ENCODE measurements at regions not wholly inside any gene's neighbourhood (a gene's known extent, or its start where the extent isn't known, plus 50 kb on each side); places are given as distances from the start of the nearest gene placed in this dataset.

GRCh38 chr3:7915356-7915755 is 586.3 kb upstream of the LMCD1 start:
- no peak for DNase-seq

GRCh38 chr3:7917443-7918151 is 584.0 kb upstream of the LMCD1 start:
- DNase-seq: no peak

- DNase-seq: peak in 1 of 2 experiments; percentile 37
These were observed 581.4 kb upstream of the LMCD1 start for GRCh38 chr3:7920211-7920610.

GRCh38 chr3:7924228-7924627 is 577.4 kb upstream of the LMCD1 start:
- no peak for DNase-seq

GRCh38 chr3:7927015-7927414 is 574.6 kb upstream of the LMCD1 start:
- no peak for DNase-seq

- DNase-seq: no peak
These were observed 573.8 kb upstream of the LMCD1 start for GRCh38 chr3:7927864-7928263.

- DNase-seq: no peak
These were observed 572.2 kb upstream of the LMCD1 start for GRCh38 chr3:7929319-7929889.

GRCh38 chr3:7934362-7934761 is 567.3 kb upstream of the LMCD1 start:
- DNase-seq: no peak

GRCh38 chr3:7947930-7948329 is 553.7 kb upstream of the LMCD1 start:
- DNase-seq: no peak

GRCh38 chr3:7950890-7951289 is 550.7 kb upstream of the LMCD1 start:
- DNase-seq: no peak

GRCh38 chr3:7953449-7954014 is 548.1 kb upstream of the LMCD1 start:
- DNase-seq: no peak

- no peak for DNase-seq
These were observed 544.6 kb upstream of the LMCD1 start for GRCh38 chr3:7957024-7957423.

- no peak for DNase-seq
These were observed 542.5 kb upstream of the LMCD1 start for GRCh38 chr3:7959094-7959493.

- no peak for DNase-seq
These were observed 541.0 kb upstream of the LMCD1 start for GRCh38 chr3:7960601-7961000.

- DNase-seq: no peak
These were observed 539.3 kb upstream of the LMCD1 start for GRCh38 chr3:7962301-7962700.

- DNase-seq: no peak
These were observed 536.7 kb upstream of the LMCD1 start for GRCh38 chr3:7964899-7965298.

- DNase-seq: peak; percentile 35 to 65
These were observed 528.6 kb upstream of the LMCD1 start for GRCh38 chr3:7973006-7973405.

- DNase-seq: no peak
These were observed 524.2 kb upstream of the LMCD1 start for GRCh38 chr3:7977245-7978086.

GRCh38 chr3:7978087-7978422 is 523.6 kb upstream of the LMCD1 start:
- no peak for DNase-seq

GRCh38 chr3:7982126-7982525 is 519.5 kb upstream of the LMCD1 start:
- no peak for DNase-seq

GRCh38 chr3:7999384-7999783 is 502.2 kb upstream of the LMCD1 start:
- no peak for DNase-seq

- DNase-seq: no peak
These were observed 500.3 kb upstream of the LMCD1 start for GRCh38 chr3:8001307-8001706.

GRCh38 chr3:8001712-8002111 is 499.9 kb upstream of the LMCD1 start:
- DNase-seq: peak; percentile 16 to 64

- DNase-seq: no peak
These were observed 489.7 kb upstream of the LMCD1 start for GRCh38 chr3:8011902-8012301.

Measured in NCI-H446 (cell line).